Stimulated activated CD4-positive, alpha-beta T cell treated with anti-CD3 and anti-CD28 coated beads, Interleukin-1b, Interleukin-23, amount 100 ng/mL, for 4 hours (primary cell): ENCODE measurements at regions not wholly inside any gene's neighbourhood (a gene's known extent, or its start where the extent isn't known, plus 50 kb on each side); places are given as distances from the start of the nearest gene placed in this dataset.

ENCODE experiments used
- DNase-seq, 2 donors: peaks; one replicate each; pipeline ENCODE4 v3.0.0-alpha.2; 2020; ENCODE audit warnings: low read depth in 2 of 2

DNA sequence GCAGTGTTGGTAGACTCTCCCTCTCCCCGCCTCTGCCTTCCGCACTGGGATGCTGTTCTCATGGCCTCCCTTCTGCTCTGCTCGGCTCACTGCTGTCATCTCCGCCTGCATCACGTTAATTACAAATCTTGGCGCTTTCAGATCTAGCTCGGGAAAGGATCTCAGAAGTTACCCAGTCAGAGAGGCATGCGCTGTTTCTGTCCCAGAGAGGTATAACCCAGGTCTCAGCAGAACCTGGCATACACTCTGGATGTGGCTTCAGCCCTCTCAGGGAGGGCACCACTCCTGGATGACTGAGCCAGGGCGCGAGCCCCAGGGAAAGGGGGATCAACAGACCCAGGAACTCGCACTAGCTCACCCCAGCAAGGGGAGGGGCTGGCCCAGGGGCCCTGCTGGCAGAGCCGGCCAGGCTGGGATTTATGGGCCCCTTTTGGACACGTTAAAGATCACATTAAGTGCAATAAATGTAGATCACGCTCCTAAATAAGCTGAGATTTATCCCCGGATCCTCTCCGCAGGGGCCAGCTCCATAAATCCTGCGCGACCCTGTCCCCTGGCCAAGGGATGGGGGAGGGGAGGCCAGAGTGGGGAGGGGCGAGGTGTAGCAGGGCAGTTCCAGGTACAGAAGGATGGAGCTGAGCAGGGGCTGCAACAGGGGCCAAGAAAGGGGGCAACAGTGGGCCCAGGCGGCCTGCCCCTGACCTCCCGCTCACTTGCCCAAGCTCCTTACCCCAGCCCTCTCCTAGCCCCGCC, 101.3 kb upstream of the ZBTB40 start:
- no peak for DNase-seq

DNA sequence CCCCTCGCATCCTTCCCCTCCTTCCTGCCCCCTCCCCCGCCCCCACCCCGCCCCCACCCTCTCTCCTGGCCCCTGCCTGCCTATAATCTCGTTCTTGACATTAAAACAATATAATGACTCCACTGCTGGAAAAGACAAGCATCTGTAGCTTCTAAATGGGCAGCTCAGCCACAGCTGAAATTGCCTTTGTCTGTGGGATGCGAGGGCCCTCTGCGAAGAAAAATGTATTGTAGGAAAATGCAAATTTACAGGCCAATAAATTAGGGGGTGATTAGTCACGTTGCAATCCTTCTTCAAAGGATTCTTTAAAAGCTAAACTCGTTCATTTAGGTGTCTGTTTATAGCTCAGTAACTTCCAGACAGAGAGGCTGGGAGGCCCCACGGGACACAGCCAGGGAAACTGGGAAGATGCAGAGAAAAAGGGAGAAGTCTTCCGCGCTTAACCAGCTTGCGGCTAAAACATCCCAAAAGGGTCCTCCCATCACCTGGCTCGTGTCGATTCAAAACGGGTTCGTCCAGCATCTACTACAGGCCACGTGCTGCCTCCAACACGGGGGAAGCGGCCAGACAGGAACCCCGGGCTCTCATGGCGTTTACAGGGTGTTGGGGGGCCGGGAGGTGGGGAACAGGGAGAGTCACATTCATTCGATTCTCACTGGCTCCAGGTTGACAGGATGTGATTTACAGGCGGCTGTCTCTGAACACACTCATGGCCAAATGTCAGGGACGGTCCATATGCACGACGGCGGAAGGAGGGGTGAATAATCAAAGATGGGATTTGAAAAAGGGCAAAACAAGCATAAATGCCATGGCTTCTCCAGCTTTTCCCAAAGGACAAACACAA, 100.5 kb upstream of the ZBTB40 start:
- DNase-seq, result no peak

DNA sequence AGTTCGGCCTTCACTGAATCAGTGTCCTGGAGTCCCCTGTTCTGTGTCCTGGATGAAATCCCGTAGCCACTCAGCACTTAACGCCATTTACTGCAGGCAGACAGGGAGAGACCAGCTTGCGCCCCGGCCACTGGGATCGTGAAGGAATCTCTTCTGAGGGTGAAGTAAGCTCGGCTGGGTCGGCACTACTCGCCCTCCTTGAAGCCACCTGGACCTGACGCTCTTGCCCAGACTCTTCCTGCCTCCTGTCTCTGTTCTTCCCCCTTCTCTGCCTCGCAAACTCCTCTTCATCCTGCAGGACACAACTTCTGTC, 99.9 kb upstream of the ZBTB40 start:
- no peak for DNase-seq

DNA sequence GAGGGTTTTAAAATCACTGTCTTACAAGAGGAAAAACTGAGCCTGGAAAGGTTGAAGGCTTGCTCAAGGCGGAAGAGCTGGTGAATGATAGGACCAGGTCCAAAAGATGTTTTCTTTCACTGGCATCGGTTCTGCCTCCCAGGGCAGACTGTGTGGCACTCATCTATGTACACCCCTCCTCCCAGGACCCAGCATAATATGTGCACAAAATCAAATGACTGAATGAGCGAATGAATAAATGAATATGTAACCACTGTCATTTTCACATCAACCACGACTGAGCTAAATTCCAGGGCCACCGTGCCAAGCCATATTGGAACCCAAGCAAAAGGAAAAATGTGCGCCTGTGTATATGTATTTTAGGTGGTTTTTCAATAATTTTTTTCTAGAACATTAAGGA, 99.3 kb upstream of the ZBTB40 start:
- no peak for DNase-seq

DNA sequence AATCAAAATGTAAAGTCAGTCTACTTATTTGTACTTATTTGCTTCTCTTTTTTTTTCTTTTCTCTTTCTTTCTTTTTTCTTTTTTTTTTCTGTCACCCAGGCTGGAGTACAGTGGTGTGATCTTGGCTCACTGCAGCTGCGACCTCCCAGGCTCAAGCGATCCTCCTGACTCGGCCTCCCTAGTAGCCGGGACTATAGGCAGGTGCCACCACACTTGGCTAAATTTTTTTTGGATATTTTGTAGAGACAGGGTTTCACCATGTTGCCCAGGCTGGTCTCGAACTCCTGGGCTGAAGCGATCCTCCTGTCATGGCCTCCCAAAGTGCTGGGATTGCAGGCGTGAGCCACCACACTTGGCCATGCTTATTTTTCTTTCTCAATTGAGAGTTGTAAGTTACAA, 98.8 kb upstream of the ZBTB40 start:
- no peak for DNase-seq

DNA sequence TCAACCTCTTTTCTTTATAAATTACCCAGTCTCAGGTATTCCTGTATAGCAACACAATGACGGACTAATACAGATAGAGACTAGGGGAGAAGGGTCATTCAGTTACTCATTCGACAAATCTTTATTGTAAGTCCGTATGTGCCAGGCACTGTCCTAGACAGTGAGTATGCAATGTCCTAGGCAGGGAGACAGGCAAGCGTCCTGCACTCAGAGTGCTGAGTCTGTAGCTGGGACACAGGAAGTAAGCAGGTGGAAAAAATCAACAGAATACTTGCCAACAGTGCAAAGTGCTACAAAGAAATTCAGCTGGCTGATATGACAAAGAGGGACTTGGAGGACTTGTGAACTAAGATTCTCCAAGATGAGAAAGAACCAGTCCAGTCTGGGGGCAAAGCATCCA, 92.2 kb upstream of the ZBTB40 start:
- DNase-seq, result no peak

DNA sequence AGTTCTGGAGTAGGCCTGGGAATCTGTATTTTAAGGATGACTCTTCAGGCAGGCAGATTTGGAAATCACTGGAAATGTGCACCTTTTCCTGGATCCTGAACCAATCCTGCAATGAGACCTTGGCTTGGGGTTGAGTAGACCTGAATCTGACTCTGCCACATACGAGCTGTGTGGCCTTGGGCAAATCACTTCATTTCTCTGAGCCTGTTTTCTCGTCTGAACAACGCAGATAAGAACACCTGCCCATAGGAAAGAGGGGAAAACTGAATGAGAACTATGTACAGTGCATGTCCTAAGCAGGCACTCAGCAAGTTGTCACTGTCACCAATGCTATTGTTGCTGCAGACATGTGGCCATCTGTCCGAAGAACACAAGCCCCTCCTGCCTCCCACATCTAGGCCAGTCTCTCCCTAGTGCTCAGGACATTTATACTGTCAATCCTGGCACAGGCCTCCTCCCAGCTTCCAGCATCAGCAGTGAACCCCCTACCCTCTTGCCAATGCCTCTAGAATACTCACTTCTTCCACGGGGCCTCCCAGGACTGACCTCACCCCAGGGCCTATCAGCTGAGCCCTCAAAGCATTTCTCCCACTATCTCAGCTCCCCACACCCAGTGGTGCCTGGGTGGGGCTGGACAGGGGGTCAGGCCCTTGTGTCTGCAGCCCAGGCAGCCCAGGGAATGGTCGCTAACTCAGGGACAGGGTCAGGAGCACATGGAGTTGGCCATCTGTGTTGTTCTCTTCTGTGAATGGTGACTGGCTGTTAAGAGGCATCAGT, 88.8 kb upstream of the ZBTB40 start:
- no peak for DNase-seq

DNA sequence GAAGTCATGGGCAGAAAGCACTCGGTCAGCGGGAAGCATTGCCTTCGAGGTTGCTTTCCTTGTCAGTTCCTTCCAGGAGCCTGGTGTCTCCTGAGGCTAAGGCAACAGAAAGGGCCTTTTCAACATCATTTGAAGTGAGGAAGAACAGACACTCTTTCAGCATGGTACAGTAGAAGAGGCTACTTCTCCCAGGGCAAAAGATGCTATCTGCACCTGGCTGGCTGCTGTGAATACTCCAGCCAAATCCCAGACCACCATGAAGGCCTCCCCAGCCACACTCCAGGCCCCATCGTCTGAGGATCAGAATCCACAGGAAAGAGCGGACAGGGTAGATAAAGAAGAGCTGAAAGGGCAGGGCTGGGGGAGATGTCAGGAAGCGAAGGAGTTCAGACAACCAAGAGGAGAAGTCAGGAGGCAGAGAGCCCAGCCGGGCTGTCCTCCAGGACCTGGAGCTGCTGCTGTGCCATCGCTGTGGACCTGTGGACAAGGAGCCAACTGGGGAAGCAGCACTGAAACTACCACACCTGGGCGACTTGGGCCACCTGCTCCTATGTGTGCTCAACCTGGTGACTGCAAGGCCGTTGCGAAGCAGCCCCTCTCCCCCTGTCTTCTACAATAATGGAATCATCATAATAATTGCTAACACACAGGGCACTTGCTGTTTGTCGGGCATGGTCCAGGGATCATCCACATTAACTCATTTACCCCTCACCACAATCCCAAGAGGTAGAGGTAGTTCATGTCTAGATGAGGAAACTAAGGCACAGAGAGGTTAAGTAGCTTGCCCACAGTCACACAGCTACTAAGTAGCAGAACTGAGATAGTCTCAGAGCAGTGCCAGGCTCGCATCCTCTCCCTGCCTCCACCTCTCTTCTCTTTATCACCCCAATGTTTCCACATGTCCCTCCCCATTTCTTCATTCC, 88.0 kb upstream of the ZBTB40 start:
- no peak for DNase-seq

DNA sequence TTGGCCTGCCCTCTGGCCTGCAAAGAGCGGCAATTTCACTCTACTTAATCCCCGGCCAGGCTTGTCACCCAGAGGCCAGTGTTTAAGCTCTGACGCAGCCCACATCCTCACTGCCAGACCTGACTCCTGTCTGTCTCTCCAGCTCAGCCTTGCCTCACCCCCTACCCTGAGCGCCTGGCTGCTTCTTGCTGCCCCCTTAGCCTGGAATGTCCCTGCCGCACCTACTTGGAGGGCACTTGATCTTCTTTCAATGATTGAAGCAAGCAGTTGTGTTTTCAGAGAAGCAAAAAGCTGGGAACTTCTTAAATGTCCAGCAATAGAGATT, 87.4 kb upstream of the ZBTB40 start:
- DNase-seq, result no peak

DNA sequence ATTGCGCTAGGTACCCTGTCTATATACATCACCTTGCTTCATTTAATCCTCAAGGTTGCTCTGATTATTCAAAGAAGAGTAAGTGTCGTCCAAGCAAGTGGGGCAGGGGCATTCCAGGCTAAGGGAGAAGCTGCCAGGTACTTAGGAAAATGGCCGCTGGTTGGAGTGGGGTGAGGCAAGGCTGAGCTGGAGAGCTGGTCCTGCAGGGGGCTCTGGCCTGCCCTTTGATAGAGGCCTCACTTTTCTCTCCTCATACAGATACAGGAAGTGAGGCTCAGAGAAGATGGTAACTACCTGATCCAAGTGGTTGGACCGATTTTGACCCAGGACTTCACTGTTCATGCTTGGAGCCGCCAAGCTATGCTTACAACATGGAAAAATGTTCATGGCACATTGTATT, 86.9 kb upstream of the ZBTB40 start:
- DNase-seq, result no peak

DNA sequence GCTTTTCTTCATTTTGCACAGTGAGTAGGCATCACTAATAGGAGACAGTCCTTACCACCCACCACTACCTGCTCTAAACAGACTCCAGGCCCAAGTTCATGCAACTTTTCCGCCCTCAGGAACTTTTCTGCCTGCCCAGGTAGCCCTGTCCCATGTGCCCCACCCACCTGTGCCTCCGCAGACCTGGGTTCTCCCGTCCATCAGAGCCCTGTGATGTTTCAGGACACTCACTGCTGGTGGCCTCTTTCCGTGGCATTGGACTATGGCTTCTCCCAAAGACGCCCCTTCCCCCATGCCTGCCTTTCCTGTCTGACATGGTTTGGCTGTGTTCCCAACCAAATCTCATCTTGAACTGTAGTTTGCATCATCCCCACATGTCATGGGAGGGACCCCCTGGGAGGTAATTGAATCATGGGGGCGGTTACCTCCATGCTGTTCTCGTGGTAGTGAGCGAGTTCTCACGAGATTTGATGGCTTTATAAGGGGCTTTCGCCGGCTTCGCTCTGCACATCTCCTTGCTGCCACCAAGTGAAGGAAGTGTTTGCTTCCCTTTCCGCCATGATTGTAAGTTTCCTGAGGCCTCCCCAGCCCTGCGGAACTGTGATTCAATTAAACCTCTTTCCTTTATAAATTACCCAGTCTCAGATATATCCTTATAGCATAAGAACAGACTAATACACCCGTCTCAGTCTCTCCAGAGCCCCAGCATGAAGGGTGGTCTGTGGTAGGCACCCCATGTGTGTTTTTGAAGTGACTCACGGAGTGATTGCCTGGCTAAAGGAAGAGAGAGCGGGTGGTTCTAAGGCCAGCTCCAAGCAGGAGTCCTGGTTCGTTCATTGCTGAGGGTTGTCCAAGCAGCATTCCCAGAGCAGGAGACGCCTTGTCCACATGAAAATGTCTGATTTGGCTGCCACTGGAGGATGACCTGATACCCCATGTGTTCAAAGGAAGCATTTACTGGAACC, 86.0 kb upstream of the ZBTB40 start:
- no peak for DNase-seq

DNA sequence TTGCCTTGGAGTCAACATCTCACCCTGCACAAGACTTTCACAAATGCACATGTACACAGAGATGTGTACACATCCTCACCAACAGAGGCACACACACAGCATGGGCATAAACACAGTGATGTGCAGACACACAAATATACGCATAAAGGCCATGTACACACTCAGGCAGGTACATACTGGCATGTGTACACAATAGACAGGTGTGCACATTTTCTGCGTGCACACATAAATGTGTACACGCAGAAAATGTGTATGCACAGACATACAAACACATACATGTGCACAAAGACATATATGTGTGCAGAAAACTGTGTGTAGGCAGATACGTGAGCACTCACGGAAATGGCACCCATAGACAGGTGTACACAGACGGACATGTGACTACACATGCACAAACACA, 85.3 kb upstream of the ZBTB40 start:
- no peak for DNase-seq

DNA sequence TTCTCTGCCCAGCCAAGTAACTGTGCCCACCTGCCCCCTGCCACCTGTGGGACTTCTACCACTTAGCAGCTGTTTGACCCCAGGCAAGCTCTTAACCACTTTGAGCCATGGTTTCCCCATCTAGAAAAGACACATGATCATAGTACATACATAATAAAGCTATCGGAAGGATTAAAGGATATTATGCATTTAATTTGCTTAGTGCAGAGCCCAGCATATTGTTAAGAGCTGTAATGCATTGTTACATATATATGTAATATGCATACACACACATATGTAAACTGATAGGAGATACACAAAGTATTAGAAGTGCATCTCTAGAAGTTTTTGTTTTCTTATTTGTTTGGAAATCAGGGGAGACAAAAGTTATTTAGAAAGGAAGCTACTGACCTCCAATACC, 83.5 kb upstream of the ZBTB40 start:
- no peak for DNase-seq

DNA sequence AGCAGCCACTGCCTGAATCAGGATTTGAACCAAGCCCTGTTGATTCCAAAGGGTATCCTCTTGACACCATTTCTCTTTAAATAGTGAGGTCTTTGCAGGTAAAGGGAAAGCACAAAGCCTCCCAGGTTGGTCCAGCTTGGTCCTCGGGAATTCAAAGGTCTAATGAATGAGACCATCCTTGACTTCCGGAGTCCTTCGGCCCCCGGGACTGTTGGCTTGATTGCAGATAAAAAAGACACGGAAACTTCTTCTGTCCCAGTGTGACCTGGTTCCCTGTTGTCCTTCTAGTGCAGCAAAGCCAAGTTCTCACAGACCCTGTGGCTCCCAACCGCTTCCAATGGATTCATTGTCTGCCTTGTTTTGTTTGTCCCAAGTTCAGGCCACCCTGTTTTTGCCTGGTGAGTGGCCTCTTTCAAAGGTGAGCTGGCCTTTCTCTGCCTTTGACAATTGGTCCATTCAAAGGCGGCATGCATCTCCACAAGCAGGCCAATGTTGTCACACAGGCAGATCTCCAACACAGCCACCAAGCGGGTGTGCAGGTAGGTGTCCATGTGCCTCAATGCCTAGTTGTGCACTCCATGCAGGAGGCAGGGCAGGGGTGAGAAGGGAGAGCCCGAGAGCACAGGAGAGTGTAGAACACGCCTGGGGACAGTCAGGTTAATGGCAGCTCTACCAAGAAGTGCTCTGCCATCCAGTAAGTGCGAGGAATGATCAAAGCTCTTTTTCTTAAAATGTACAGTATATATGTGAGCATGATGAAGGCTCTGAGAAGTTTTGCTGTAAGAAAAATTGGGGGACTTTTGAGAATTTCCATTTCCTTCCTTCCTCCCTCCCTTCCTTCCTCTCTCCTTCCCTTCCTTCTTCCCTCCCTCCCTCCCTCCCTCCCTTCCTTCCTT, 82.1 kb upstream of the ZBTB40 start:
- no peak for DNase-seq

DNA sequence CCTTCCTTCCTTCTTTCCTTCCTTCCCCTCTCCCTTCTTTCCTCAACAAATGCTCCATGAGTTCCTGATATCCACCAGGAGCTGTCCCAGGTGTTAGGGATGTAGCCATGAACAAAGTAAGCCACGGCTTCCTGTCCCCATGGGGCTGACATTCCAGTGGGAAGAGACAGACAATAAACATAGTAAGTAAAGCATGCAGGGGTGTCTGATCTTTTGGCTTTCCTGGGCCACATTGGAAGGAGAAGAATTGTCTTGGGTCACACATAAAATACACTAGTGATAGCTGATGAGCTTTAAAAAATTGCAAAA, 81.5 kb upstream of the ZBTB40 start:
- no peak for DNase-seq

DNA sequence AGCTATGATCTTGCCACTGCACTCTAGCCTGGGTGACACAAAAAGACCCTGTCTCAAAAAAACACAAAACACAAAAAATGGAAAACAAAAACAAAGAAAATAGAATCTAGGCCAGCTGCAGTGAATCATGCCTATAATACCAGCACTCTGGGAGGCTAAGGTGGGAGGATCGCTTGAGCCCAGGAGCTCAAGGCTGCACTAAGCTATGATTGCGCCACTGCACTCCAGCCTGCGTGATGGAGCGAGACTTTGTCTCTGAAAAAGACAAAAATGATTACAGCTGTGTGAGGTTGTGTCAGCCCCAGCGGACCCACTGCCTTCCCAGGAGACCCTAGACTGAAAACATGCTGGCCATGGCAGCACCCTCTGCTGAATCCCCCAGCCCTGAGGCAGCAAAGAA, 80.2 kb upstream of the ZBTB40 start:
- DNase-seq, result no peak

DNA sequence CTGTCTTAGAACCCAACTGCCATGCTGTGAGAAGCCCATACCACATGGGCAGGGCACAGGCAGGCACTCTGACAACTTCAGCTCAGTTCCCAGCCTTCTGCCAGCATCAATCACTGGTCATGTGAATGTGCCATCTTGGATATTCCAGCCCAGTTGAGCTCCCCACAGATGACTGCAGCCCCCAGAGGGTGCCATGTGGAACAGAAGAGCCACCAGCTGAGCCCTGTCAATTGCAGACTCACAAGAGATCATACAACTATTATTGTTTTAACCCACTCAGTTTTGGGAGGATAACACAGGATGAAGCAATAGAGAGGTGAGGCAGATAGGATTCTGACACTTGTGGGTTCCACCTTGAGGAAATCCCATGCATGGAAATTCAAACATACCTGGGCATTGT, 78.4 kb upstream of the ZBTB40 start:
- DNase-seq, result no peak

DNA sequence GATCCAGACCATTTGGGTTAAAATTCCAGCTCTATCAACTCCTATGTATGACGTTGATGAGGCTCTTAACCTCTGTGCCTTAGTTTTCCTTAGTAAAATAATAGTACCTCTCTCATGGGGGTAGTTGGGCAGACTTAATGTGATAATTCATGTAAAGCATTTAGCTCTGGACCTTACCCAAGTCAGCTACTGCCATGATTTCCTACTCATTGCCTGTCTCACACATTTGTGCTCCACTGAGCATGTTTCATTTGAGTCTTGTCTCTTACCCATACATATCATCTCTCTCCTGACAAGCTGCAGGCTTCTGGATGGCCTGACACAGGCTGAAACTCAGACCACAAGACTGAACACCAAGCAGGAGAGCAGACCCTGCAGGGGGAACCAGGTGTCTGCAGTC, 77.7 kb upstream of the ZBTB40 start:
- no peak for DNase-seq

DNA sequence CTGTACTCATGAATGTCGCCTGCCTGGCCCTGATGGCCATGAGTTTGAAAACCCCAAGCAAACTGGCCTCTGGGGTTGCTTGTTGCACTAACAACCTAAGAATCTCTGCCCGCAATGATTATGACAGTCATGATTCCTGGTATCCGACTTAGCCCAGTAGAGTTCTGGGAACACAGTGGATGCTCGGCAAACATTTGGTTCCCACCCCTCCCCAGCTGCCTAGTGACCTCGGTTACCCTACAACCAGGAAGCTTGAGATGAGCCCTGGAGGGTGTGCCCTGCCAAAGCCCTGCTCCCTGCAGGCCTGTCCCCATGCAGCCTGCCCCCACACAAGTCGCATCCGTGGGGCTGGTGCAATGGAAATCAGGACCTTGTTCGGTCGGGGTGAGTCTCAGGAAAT, 76.0 kb upstream of the ZBTB40 start:
- no peak for DNase-seq

DNA sequence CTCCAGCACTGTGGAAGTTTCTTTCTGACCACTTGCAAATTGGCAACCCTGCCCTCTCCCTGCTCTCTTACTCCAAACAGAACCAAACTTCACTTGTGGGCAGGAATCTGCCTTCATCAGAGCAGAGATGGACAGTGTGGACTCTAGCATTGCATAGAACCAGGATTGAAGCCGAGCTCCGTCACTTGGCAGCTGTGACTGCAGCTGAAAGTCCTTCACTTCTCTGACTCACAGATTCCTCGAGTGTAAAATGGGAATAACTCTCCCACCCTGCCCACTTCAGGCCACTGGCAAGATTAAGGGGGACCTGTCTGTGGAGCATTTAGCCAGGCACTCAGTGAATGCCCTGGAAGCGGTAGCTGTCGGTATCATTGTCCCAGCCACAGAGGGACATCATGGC, 75.7 kb upstream of the ZBTB40 start:
- no peak for DNase-seq
